Lower leg skin (tissue), 3 donors: ENCODE measurements at regions not wholly inside any gene's neighbourhood (a gene's known extent, or its start where the extent isn't known, plus 50 kb on each side); places are given as distances from the start of the nearest gene placed in this dataset.

Source experiments
- POLR2A ChIP-seq, 2 donors: fragments of 450-650 bp; IDR thresholded peaks; one replicate each; pipeline ENCODE4 v1.6.1; 2016 to 2017; ENCODE audit warnings: antibody characterized with exemption in 2 of 2, mild to moderate bottlenecking in 1 of 2, moderate library complexity in 1 of 2
- TF ChIP-seq, protein P1 (sequence below), 3 donors: fragments of 450-650 bp; IDR thresholded peaks; one replicate each; pipeline ENCODE4 v1.5.1; 2016; ENCODE audit warnings: antibody characterized with exemption in 3 of 3, mild to moderate bottlenecking in 3 of 3, moderate library complexity in 2 of 3

DNA sequence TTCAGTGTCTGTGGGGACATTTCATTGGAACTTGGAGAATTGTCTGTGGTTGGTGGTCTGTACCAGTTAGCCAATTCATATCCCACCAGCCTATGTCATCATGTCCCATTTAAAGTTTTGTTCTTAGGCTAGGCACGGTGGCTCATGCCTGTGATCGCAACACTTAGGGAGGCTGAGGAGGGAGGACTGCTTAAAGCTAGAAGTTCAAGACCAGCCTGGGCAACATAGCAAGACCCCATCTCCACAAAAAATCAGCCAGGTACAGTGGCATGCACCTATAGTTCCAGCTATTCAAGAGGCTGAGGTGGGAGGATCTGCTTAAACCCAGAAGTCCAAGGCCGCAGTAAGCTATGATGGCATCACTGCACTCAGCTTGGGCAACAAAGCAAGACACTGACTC lies 55.6 kb upstream of the CCND1 start:
- TF ChIP-seq, protein P1, sequence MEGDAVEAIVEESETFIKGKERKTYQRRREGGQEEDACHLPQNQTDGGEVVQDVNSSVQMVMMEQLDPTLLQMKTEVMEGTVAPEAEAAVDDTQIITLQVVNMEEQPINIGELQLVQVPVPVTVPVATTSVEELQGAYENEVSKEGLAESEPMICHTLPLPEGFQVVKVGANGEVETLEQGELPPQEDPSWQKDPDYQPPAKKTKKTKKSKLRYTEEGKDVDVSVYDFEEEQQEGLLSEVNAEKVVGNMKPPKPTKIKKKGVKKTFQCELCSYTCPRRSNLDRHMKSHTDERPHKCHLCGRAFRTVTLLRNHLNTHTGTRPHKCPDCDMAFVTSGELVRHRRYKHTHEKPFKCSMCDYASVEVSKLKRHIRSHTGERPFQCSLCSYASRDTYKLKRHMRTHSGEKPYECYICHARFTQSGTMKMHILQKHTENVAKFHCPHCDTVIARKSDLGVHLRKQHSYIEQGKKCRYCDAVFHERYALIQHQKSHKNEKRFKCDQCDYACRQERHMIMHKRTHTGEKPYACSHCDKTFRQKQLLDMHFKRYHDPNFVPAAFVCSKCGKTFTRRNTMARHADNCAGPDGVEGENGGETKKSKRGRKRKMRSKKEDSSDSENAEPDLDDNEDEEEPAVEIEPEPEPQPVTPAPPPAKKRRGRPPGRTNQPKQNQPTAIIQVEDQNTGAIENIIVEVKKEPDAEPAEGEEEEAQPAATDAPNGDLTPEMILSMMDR (IDR thresholded peaks at IDR 0.05) = no peak
- TF ChIP-seq POLR2A (IDR thresholded peaks at IDR 0.05) = no peak
